RWPE1 (cell line): ENCODE measurements at regions not wholly inside any gene's neighbourhood (a gene's known extent, or its start where the extent isn't known, plus 50 kb on each side); places are given as distances from the start of the nearest gene placed in this dataset.
A peak's percentile ranks its signal among the peaks of the same experiment; 100 is the strongest.

Experiments
- CTCF ChIA-PET: fragments of 350-600 bp; sonication (Branson Sonifier 250); formaldehyde crosslinking; extraction: SDS; loops from one replicate; lab custom pipeline; 2021; lab: Yijun Ruan, JAX
- POLR2A ChIA-PET: fragments of 400-600 bp; formaldehyde crosslinking; extraction: SDS; loops from one replicate; lab custom pipeline; 2020; ENCODE audit warnings: antibody characterized with exemption; ENCODE audit not compliant: low non-redundant PET; lab: Yijun Ruan, JAX
- DNase-seq: peaks from one replicate; pipeline ENCODE4 v3.0.0; 2012; ENCODE audit warnings: low spot score
- H3K27ac ChIP-seq: fragments of 450-650 bp; 2 replicates; pipeline ENCODE4 v1.5.1; 2017
- TF ChIP-seq, protein P1 (sequence below): fragments of 450-650 bp; conservative IDR thresholded peaks from 2 replicates; pipeline ENCODE4 v1.5.1; 2017; ENCODE audit warnings: low read depth, mild to moderate bottlenecking

DNA sequence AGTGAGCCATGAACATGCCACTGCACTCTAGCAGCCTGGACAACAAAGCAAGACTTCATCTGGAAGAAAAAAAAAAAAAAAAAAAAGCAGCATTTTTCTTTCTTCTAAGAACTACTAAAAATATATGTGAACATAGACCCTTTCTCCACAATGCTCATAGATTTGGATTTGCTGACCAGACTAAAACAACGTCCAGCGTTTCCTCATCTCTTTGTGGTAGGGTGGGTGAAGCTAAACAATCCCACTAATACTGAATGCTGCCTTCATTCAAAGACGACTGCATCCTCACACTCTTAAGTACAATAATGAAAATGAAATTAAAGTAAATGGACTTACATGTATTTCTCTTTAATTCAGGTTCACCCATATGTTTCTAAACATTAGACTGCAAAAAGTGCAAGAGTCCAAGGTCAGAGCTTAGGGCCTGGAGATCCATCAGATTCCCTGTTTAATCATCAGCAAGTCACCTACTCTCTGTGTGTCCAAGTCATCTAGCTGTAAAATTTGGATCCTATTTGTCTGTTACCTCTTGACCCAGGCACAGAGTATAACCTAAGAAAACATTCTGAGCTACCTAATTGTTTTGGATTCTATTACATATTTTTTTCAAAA is 99.4 kb upstream of the NHSL1 start:
- ChIA-PET POLR2A (no interaction called here), CTCF (no interaction called here)
- TF ChIP-seq, protein P1, sequence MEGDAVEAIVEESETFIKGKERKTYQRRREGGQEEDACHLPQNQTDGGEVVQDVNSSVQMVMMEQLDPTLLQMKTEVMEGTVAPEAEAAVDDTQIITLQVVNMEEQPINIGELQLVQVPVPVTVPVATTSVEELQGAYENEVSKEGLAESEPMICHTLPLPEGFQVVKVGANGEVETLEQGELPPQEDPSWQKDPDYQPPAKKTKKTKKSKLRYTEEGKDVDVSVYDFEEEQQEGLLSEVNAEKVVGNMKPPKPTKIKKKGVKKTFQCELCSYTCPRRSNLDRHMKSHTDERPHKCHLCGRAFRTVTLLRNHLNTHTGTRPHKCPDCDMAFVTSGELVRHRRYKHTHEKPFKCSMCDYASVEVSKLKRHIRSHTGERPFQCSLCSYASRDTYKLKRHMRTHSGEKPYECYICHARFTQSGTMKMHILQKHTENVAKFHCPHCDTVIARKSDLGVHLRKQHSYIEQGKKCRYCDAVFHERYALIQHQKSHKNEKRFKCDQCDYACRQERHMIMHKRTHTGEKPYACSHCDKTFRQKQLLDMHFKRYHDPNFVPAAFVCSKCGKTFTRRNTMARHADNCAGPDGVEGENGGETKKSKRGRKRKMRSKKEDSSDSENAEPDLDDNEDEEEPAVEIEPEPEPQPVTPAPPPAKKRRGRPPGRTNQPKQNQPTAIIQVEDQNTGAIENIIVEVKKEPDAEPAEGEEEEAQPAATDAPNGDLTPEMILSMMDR: no peak
- DNase-seq: no peak
- H3K27ac ChIP-seq: no peak overlapping the region

DNA sequence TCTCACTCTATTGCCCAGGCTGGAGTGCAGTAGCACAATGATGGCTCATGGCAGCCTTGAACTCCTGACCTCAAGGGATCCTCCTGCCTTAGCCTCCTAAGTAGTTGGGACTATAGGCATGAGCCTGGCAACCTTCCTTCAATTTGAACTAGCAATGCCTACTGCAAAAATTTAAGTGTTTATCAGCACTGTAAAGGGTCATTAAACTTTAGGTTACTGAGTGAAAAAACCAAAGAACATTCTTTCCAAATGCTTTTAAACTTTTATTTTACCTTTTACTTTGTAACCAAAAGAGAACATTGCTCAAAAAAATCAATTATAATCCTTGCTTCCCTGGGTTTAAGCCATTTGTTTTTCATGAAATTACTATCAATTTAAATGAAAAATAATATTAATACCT is 101.0 kb upstream of the NHSL1 start:
- DNase-seq: no peak
- POLR2A ChIA-PET: no interaction called here
- CTCF ChIA-PET: no interaction called here
- TF ChIP-seq, protein P1: no peak
- H3K27ac ChIP-seq: no peak overlapping the region

DNA sequence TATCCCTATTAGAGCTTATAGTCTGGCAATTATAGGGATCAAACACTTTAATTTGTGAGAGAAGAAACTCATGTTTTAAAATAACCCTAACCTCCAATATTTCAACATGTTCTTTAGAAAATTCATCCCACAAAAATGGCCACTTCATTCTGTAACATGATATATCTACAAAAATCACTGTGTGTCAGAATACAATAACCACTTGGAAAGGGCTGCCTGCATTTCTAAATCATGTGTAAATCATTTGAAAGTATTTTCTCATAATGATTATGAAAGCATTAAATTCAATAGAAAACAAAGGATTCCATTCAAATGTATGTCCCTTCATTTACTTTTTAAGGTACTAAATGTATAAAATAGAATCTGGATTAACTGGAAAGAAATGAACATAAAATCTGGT is 101.4 kb upstream of the NHSL1 start:
- no peak for DNase-seq
- POLR2A ChIA-PET: no interaction called here
- TF ChIP-seq, protein P1: no peak
- no peak overlapping the region for H3K27ac ChIP-seq
- CTCF ChIA-PET: no interaction called here

DNA sequence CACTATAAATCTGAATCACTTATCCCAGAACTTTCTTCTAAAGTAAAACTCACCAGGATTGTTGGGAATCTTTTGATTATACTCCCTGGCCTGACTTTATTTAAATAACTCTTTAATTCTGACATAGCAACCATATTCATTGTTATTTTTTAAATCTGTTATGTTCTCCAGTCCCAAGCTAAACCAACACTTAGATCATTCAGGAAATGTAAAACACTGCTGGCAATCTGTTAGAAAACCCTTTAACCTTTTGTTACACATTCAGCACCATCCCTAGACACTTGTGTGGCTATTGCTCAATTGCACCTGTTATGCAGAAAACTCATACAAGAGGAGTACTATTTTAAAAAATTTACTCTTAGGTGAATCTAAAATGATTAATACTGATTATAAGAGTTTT is 101.8 kb upstream of the NHSL1 start:
- TF ChIP-seq, protein P1: no peak
- ChIA-PET CTCF (no interaction called here), POLR2A (no interaction called here)
- DNase-seq: no peak
- peak overlapping the region; percentile 20; the same call in 1 of the 2 replicates for H3K27ac ChIP-seq

DNA sequence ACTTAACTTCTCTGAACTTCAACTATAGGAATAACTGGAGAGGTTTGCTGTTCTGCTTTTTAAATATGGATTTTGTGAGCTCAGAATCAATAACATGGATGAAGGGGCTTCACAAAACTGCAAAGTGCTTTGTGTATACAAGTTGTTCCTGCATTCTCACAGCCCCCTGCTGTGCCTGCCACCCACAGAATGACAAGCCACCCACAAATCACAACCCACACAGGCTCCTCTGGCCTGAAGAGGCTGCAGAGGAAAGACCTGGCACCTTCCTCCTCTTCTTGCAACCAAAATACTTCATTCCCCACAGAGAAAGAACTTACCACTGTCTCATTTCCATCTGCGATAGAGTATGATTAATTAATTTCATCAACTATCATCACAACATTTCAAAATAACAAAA is 106.7 kb upstream of the NHSL1 start:
- TF ChIP-seq, protein P1: no peak
- H3K27ac ChIP-seq: no peak overlapping the region
- POLR2A ChIA-PET: no interaction called here
- DNase-seq: no peak
- CTCF ChIA-PET: no interaction called here

DNA sequence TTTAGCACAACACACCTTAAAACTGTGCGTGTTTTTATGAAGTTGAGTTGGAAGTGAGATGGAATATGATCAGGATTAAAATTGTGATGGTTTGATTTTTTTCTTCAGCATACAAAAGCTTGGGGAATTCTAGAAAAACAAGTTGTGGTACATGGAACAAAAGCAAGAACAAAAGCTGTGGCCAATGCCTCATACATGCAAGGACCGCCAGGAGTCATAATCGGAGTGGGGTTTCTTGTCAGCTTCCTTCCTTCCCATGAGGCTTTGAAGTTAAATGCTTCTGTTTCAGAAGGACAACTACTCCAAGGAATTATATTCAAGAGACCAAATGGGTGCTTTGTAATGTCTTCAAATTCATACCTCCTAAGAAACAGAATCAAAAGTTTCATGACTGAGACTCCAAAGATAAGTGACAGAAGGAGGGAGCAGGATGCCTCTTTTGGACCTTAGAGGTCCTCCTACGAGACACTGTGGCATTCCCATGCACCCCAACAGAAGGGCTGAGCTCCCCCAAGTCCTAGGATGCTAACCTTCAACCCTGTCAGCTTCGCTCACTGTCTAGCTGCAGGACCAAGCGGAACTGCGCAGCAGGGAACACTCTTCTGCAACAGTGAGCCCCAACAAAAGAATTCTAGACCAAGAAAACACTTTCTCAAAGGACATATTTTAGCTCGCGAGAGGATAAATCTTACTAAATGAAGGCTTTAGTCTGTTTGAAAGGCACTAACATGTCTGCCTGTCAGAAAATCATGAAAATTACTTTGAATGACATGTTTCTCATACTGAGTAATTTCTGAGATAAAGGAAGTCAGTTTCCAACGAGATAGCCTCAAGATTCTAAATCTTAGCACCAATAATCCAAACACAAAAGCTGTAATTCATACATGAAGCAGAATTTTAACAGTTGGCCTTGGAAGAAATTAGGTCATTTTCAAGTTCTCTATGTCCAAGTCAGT is 108.5 kb upstream of the NHSL1 start:
- H3K27ac ChIP-seq: no peak overlapping the region
- ChIA-PET CTCF (no interaction called here), POLR2A (no interaction called here)
- DNase-seq: no peak
- TF ChIP-seq, protein P1: no peak
